HepG2 (cell line): ENCODE measurements at regions not wholly inside any gene's neighbourhood (a gene's known extent, or its start where the extent isn't known, plus 50 kb on each side); places are given as distances from the start of the nearest gene placed in this dataset.

ENCODE experiments used
- ATAC-seq: fragments of 200-7000 bp; cut with Tn5 transposase; 3 replicates; pipeline ENCODE4 v1.9.1; 2020; ENCODE audit warnings: mild to moderate bottlenecking, moderate library complexity
- BruUV-seq: library from RNA; stranded (reverse); fragments of 400-500 nt; replicated peaks from 2 replicates; lab custom pipeline; 2021; lab: Mats Ljungman, UMichigan
- CTCF ChIA-PET: fragments of 300-600 bp; formaldehyde crosslinking; extraction: SDS; loops from one replicate; lab custom pipeline; 2021; ENCODE audit warnings: low total read pairs, inconsistent platforms, low intra/inter-chr PET ratio; lab: Yijun Ruan, JAX
- POLR2A ChIA-PET: fragments of 350-600 bp; sonication (Branson Sonifier 250); formaldehyde crosslinking; loops from one replicate; lab custom pipeline; 2020; ENCODE audit warnings: antibody characterized with exemption, inconsistent platforms; lab: Yijun Ruan, JAX
- DNase-seq: peaks from one replicate; pipeline ENCODE4 v3.0.0-alpha.2; 2015; ENCODE audit warnings: low spot score
- FAIRE-seq: peaks from 3 replicates; lab custom pipeline; 2011; peaks lifted over from hg19 to GRCh38; lab: Jason Lieb, UNC
- H2AFZ ChIP-seq: one replicate; pipeline ENCODE4 v1.6.1; 2011; ENCODE audit warnings: low read length, inconsistent platforms
- H3K27ac ChIP-seq: fragments of 300-600 bp; 3 replicates; pipeline ENCODE4 v1.8.0; 2011; ENCODE audit warnings: mixed run types, mild to moderate bottlenecking, mixed read lengths, low read length, inconsistent platforms; ENCODE audit not compliant: insufficient read depth; ENCODE audit errors: extremely low read length
- H3K27me3 ChIP-seq, 2 experiments: fragments of 200-600 bp in 1 of 2; 2 replicates in 1 of 2; 3 replicates in 1 of 2; pipeline versions ENCODE4 v1.6.0 to v1.8.0; 2011; ENCODE audit warnings: low read length in 2 of 2, mild to moderate bottlenecking in 2 of 2, moderate library complexity in 2 of 2, inconsistent platforms in 1 of 2; ENCODE audit not compliant: insufficient read depth in 2 of 2, control insufficient read depth in 1 of 2
- H3K36me3 ChIP-seq, 2 experiments: fragments of 200-600 bp in 1 of 2; replicated peaks in 1 of 2; 2 replicates in 1 of 2; 3 replicates in 1 of 2; pipeline versions ENCODE4 v1.5.1 to v1.8.0; 2011; ENCODE audit warnings: low read length in 2 of 2, inconsistent platforms in 1 of 2; ENCODE audit not compliant: insufficient read depth in 2 of 2, control insufficient read depth in 1 of 2
- H3K4me1 ChIP-seq: 2 replicates; pipeline ENCODE4 v1.5.1; 2012; ENCODE audit warnings: low read length, inconsistent platforms; ENCODE audit not compliant: insufficient read depth
- H3K4me2 ChIP-seq: 2 replicates; pipeline ENCODE4 v1.6.0; 2011; ENCODE audit warnings: low read depth, low read length, inconsistent platforms
- H3K4me3 ChIP-seq, 3 experiments: fragments of 200-600 bp in 1 of 3; sonication (generic), shearing (Covaris generic) in 1 of 3; replicated peaks in 1 of 3; 2 replicates each; pipeline ENCODE4 v1.5.1; 2011 to 2016; ENCODE audit warnings: low read length in 3 of 3, inconsistent platforms in 2 of 3, low read depth in 2 of 3, mild to moderate bottlenecking in 2 of 3, control low read depth in 1 of 3, mixed read lengths in 1 of 3; ENCODE audit not compliant: insufficient read depth in 1 of 3
- H3K79me2 ChIP-seq: one replicate; pipeline ENCODE4 v1.6.1; 2011; ENCODE audit warnings: low read length, inconsistent platforms; ENCODE audit not compliant: insufficient read depth
- H3K9ac ChIP-seq: 2 replicates; pipeline ENCODE4 v1.6.0; 2011; ENCODE audit warnings: mild to moderate bottlenecking, low read depth, low read length, inconsistent platforms; ENCODE audit not compliant: insufficient read depth
- H3K9me3 ChIP-seq: 2 replicates; pipeline ENCODE4 v1.5.1; 2012; ENCODE audit warnings: mild to moderate bottlenecking, low read length
- H4K20me1 ChIP-seq: 2 replicates; pipeline ENCODE4 v1.6.0; 2011; ENCODE audit warnings: inconsistent platforms, mild to moderate bottlenecking, low read length, moderate library complexity; ENCODE audit not compliant: insufficient read depth
- CBX5 ChIP-seq: sonication (generic); formaldehyde crosslinking; IDR thresholded peaks from 2 replicates; pipeline ENCODE4 v1.4.0; 2020; ENCODE audit warnings: missing genetic modification reagents, borderline replicate concordance
- EHMT2 ChIP-seq: fragments of 200-600 bp; sonication (generic); IDR thresholded peaks from 2 replicates; pipeline ENCODE4 v1.7.0; 2017; ENCODE audit warnings: antibody characterized with exemption, low read depth, low read length, borderline replicate concordance
- FOSL1 ChIP-seq: sonication (generic); formaldehyde crosslinking; IDR thresholded peaks from 2 replicates; pipeline ENCODE4 v1.9.0; 2021; ENCODE audit warnings: missing genetic modification reagents, borderline replicate concordance
- HNRNPL ChIP-seq: fragments of 200-400 bp; formaldehyde crosslinking; IDR thresholded peaks from 2 replicates; pipeline ENCODE4 v1.6.1; 2017; ENCODE audit warnings: mild to moderate bottlenecking, low read depth, low read length
- HOXA9 ChIP-seq: sonication (generic); formaldehyde crosslinking; IDR thresholded peaks from 2 replicates; pipeline ENCODE4 v1.8.1; 2022; ENCODE audit warnings: missing genetic modification reagents, mild to moderate bottlenecking, moderate library complexity, borderline replicate concordance
- MLLT10 ChIP-seq: sonication (generic); formaldehyde crosslinking; IDR thresholded peaks from 2 replicates; pipeline ENCODE4 v1.4.0; 2020; ENCODE audit warnings: missing genetic modification reagents
- PAF1 ChIP-seq: IDR thresholded peaks from 2 replicates; pipeline ENCODE4 v1.6.1; 2016; ENCODE audit warnings: missing genetic modification reagents, missing compliant biosample characterization
- PHB2 ChIP-seq: fragments of 450-650 bp; IDR thresholded peaks from 2 replicates; pipeline ENCODE4 v1.6.1; 2018; ENCODE audit not compliant: partially characterized antibody
- PHF5A ChIP-seq: IDR thresholded peaks from one replicate; pipeline ENCODE4 v1.6.1; 2018; ENCODE audit warnings: low read depth, missing genetic modification reagents; ENCODE audit not compliant: unreplicated experiment
- RORA ChIP-seq: sonication (generic); formaldehyde crosslinking; IDR thresholded peaks from 2 replicates; pipeline ENCODE4 v1.5.0; 2020; ENCODE audit warnings: mild to moderate bottlenecking, missing genetic modification reagents, moderate library complexity
- U2AF2 ChIP-seq: fragments of 200-400 bp; formaldehyde crosslinking; IDR thresholded peaks from 2 replicates; pipeline ENCODE4 v1.6.1; 2017; ENCODE audit warnings: low read depth, mild to moderate bottlenecking, low read length
- ZBTB49 ChIP-seq: sonication (generic); formaldehyde crosslinking; IDR thresholded peaks from 2 replicates; pipeline ENCODE4 v1.4.0; 2020; ENCODE audit warnings: missing genetic modification reagents, borderline replicate concordance
- ZNF678 ChIP-seq: sonication (generic); formaldehyde crosslinking; IDR thresholded peaks from 2 replicates; pipeline ENCODE4 v1.4.0; 2020; ENCODE audit warnings: mild to moderate bottlenecking, missing genetic modification reagents
- ZNF703 ChIP-seq: sonication (generic); formaldehyde crosslinking; IDR thresholded peaks from 2 replicates; pipeline ENCODE4 v1.5.1; 2020; ENCODE audit warnings: missing genetic modification reagents, mild to moderate bottlenecking, moderate library complexity, borderline replicate concordance
- WGBS: methylation state at CpG from one replicate; pipeline ENCODE4 v1.1.6; 2017; ENCODE audit warnings: low lambda C conversion rate; 5-methylcytosine and 5-hydroxymethylcytosine counted together
- in situ Hi-C: cut with HindIII; loops from 2 replicates; pipeline ENCODE4 v1.10.0; 2017; ENCODE audit warnings: low pct_unique_long_range_greater_than_20kb; ENCODE audit not compliant: extremely low pct_ligation_motif_present
- intact Hi-C: fragments of 100-400 bp; cut with micrococcal nuclease; formaldehyde crosslinking; loops from one replicate; pipeline ENCODE4 v1.10.0; 2022; ENCODE audit not compliant: unreplicated experiment

GRCh38 chr4:147370473-147370872, 110.4 kb upstream of the EDNRA start:
- 23% methylated on average over 2 of the region's 2 CpGs for WGBS
- H3K4me1 ChIP-seq: no peaks in the 10 kb centered on the region
- in situ Hi-C loops (no loop called here), intact Hi-C loops (no loop called here)
- H4K20me1 ChIP-seq: no peaks in the 10 kb centered on the region
- no peak overlapping the region for H3K27ac ChIP-seq
- no peak for TF ChIP-seq PHB2
- TF ChIP-seq MLLT10: no peak
- TF ChIP-seq ZNF703: no peak
- no peak for TF ChIP-seq FOSL1 (CRISPR knock-in tag)
- TF ChIP-seq PHF5A (CRISPR knock-in tag): no peak
- TF ChIP-seq U2AF2: no peak
- no peak for TF ChIP-seq EHMT2
- no peak for TF ChIP-seq CBX5 (CRISPR knock-in tag)
- TF ChIP-seq HNRNPL: no peak
- TF ChIP-seq ZNF678 (CRISPR knock-in tag): no peak
- TF ChIP-seq HOXA9 (CRISPR knock-in tag): no peak
- no peak for TF ChIP-seq PAF1 (CRISPR knock-in tag)
- TF ChIP-seq RORA (CRISPR knock-in tag): no peak
- no peak for TF ChIP-seq ZBTB49 (CRISPR knock-in tag)
- no peak for FAIRE-seq
- no peak overlapping the region for H3K9ac ChIP-seq
- ChIA-PET CTCF (no interaction called here), POLR2A (no interaction called here)
- no peak overlapping the region for H2AFZ ChIP-seq
- DNase-seq: no peak
- H3K36me3 ChIP-seq: no peaks in the 10 kb centered on the region
- no peak overlapping the region for H3K4me3 ChIP-seq
- no peaks in the 10 kb centered on the region for H3K9me3 ChIP-seq
- H3K27me3 ChIP-seq: no peaks in the 10 kb centered on the region
- no peak for ATAC-seq
- H3K79me2 ChIP-seq: no peaks in the 10 kb centered on the region
- H3K4me2 ChIP-seq: no peak overlapping the region
- no TSS peak for BruUV-seq
